Dermis microvascular lymphatic vessel endothelial cell (primary cell): ENCODE measurements at regions not wholly inside any gene's neighbourhood (a gene's known extent, or its start where the extent isn't known, plus 50 kb on each side); places are given as distances from the start of the nearest gene placed in this dataset.
"Not testable (repeated sequence)": the region's sequence is repeated elsewhere in the genome, so short reads cannot be mapped to it uniquely, and the experiment has no call there.

Source experiments
- DNase-seq, 2 donors: peaks; one replicate each; pipeline versions ENCODE4 v3.0.0 to v3.0.0-alpha.2; 2010; ENCODE audit warnings: low read depth in 2 of 2

- DNase-seq = no peak
Measured at GRCh38 chr17:72175787-72176515, 55.1 kb downstream of the SOX9 start.

- no peak for DNase-seq
Measured at GRCh38 chr17:72176516-72176851, 55.7 kb downstream of the SOX9 start.

- DNase-seq = no peak
Measured at GRCh38 chr17:72176951-72177660, 56.3 kb downstream of the SOX9 start.

- DNase-seq = no peak
Measured at GRCh38 chr17:72177738-72178137, 56.9 kb downstream of the SOX9 start.

- no peak for DNase-seq
Measured at GRCh38 chr17:72182371-72182873, 61.6 kb downstream of the SOX9 start.

GRCh38 chr17:72183194-72183685 lies 62.4 kb downstream of the SOX9 start:
- no peak for DNase-seq

GRCh38 chr17:72184805-72185204 lies 64.0 kb downstream of the SOX9 start:
- DNase-seq = no peak

GRCh38 chr17:72185564-72185963 lies 64.7 kb downstream of the SOX9 start:
- DNase-seq = no peak

GRCh38 chr17:72187556-72187955 lies 66.7 kb downstream of the SOX9 start:
- no peak for DNase-seq

GRCh38 chr17:72188801-72189200 lies 68.0 kb downstream of the SOX9 start:
- DNase-seq = no peak

GRCh38 chr17:72189768-72190593 lies 69.2 kb downstream of the SOX9 start:
- DNase-seq = no peak

GRCh38 chr17:72191356-72191755 lies 70.5 kb downstream of the SOX9 start:
- no peak for DNase-seq

- DNase-seq = no peak
Measured at GRCh38 chr17:72191921-72192799, 71.3 kb downstream of the SOX9 start.

- DNase-seq = no peak
Measured at GRCh38 chr17:72192800-72193192, 72.0 kb downstream of the SOX9 start.

GRCh38 chr17:72193391-72194106 lies 72.7 kb downstream of the SOX9 start:
- DNase-seq = no peak

- not testable (repeated sequence) for DNase-seq
Measured at GRCh38 chr17:72194107-72194440, 73.3 kb downstream of the SOX9 start.

GRCh38 chr17:72199256-72199655 lies 78.4 kb downstream of the SOX9 start:
- DNase-seq = no peak

GRCh38 chr17:72204742-72205141 lies 83.9 kb downstream of the SOX9 start:
- no peak for DNase-seq

- DNase-seq = no peak
Measured at GRCh38 chr17:72205357-72205756, 84.5 kb downstream of the SOX9 start.

GRCh38 chr17:72205822-72206221 lies 85.0 kb downstream of the SOX9 start:
- no peak for DNase-seq

- DNase-seq = no peak
Measured at GRCh38 chr17:72206376-72206775, 85.6 kb downstream of the SOX9 start.
